ENCODE measurements at regions not wholly inside any gene's neighbourhood (a gene's known extent, or its start where the extent isn't known, plus 50 kb on each side); places are given as distances from the start of the nearest gene placed in this dataset.

- H3K36me3 Mint-ChIP-seq (ENCODE audit: low read depth): no peaks in the 10 kb centered on the region
- no peak overlapping the region for H3K4me3 Mint-ChIP-seq
- H3K27ac Mint-ChIP-seq (ENCODE audit: unreplicated experiment): no peak overlapping the region
- no peak for DNase-seq (ENCODE audit: low read depth, low spot score)
- TF ChIP-seq, protein P1, sequence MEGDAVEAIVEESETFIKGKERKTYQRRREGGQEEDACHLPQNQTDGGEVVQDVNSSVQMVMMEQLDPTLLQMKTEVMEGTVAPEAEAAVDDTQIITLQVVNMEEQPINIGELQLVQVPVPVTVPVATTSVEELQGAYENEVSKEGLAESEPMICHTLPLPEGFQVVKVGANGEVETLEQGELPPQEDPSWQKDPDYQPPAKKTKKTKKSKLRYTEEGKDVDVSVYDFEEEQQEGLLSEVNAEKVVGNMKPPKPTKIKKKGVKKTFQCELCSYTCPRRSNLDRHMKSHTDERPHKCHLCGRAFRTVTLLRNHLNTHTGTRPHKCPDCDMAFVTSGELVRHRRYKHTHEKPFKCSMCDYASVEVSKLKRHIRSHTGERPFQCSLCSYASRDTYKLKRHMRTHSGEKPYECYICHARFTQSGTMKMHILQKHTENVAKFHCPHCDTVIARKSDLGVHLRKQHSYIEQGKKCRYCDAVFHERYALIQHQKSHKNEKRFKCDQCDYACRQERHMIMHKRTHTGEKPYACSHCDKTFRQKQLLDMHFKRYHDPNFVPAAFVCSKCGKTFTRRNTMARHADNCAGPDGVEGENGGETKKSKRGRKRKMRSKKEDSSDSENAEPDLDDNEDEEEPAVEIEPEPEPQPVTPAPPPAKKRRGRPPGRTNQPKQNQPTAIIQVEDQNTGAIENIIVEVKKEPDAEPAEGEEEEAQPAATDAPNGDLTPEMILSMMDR (conservative IDR thresholded peaks at IDR 0.05): no peak
- peaks cover 6% of the 10 kb centered on the region for H3K9me3 Mint-ChIP-seq
- peaks cover 4% of the 10 kb centered on the region for H3K27me3 Mint-ChIP-seq (ENCODE audit: low read depth)
- H3K4me1 Mint-ChIP-seq: peaks cover 5% of the 10 kb centered on the region
Observed at GRCh38 chr12:131249246-131250027, 295.7 kb downstream of the ADGRD1 start.

GRCh38 chr12:131250028-131250950, 296.6 kb downstream of the ADGRD1 start:
- Mint-ChIP-seq H3K4me3 (no peak overlapping the region), H3K27me3 (ENCODE audit: low read depth) (peaks cover 4% of the 10 kb centered on the region), H3K27ac (ENCODE audit: unreplicated experiment) (no peak overlapping the region), H3K36me3 (ENCODE audit: low read depth) (no peaks in the 10 kb centered on the region), H3K4me1 (peaks cover 5% of the 10 kb centered on the region), H3K9me3 (peaks cover 6% of the 10 kb centered on the region)
- DNase-seq (ENCODE audit: low read depth, low spot score): no peak
- TF ChIP-seq, protein P1 (conservative IDR thresholded peaks at IDR 0.05): no peak

- TF ChIP-seq, protein P1 (conservative IDR thresholded peaks at IDR 0.05): no peak
- H3K9me3 Mint-ChIP-seq: peaks cover 6% of the 10 kb centered on the region
- DNase-seq (ENCODE audit: low read depth, low spot score): no peak
- H3K36me3 Mint-ChIP-seq (ENCODE audit: low read depth): no peaks in the 10 kb centered on the region
- no peak overlapping the region for H3K27ac Mint-ChIP-seq (ENCODE audit: unreplicated experiment)
- H3K27me3 Mint-ChIP-seq (ENCODE audit: low read depth): peaks cover 4% of the 10 kb centered on the region
- H3K4me1 Mint-ChIP-seq: peaks cover 5% of the 10 kb centered on the region
- no peak overlapping the region for H3K4me3 Mint-ChIP-seq
Observed at GRCh38 chr12:131250951-131251315, 297.2 kb downstream of the ADGRD1 start.

DNA sequence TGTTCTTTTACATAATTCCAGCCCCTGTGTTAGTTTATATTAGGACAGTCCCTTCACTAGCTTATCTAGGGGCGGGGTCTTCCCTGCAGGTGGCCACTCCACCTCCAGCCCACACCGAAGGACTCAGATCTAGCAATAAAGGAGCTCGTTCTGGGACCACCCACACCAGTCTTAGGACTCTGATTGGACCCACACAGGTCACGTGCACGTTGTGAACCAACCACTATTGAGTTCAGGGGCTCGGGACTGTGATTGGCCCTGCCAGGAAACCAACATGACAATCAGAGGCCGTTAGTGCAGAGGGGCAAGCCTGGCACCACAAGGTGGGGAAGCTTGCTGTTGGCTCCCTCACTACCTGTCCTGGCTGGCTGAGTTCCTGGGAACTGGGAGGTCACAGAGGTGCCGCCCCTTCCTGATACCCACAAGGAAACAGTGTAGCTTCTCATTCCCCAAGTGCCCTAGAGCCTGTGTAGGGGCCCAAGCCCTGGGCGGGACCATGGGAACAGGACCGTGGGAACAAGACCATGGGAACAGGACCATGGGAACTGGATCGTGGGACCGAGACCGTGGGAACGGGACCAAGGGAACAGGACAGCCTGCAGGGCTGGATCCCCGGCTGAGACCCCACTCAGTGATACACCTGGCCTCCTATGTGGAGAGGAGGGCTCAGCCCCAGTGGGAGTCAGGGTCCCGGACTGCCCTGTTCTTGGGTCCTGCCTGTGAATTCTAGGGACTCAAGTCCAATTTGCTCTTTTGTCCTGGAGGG, 297.8 kb downstream of the ADGRD1 start:
- H3K4me1 Mint-ChIP-seq: peaks cover 5% of the 10 kb centered on the region
- DNase-seq (ENCODE audit: low read depth, low spot score): no peak
- peaks cover 4% of the 10 kb centered on the region for H3K27me3 Mint-ChIP-seq (ENCODE audit: low read depth)
- no peak overlapping the region for H3K4me3 Mint-ChIP-seq
- no peak overlapping the region for H3K27ac Mint-ChIP-seq (ENCODE audit: unreplicated experiment)
- peaks cover 6% of the 10 kb centered on the region for H3K9me3 Mint-ChIP-seq
- TF ChIP-seq, protein P1 (conservative IDR thresholded peaks at IDR 0.05): no peak
- no peaks in the 10 kb centered on the region for H3K36me3 Mint-ChIP-seq (ENCODE audit: low read depth)

- DNase-seq (ENCODE audit: low read depth, low spot score): no peak
- Mint-ChIP-seq H3K4me3 (no peak overlapping the region), H3K27ac (ENCODE audit: unreplicated experiment) (no peak overlapping the region), H3K9me3 (peaks cover 6% of the 10 kb centered on the region), H3K4me1 (no peaks in the 10 kb centered on the region), H3K36me3 (ENCODE audit: low read depth) (no peaks in the 10 kb centered on the region), H3K27me3 (ENCODE audit: low read depth) (peaks cover 4% of the 10 kb centered on the region)
- TF ChIP-seq, protein P1 (conservative IDR thresholded peaks at IDR 0.05): no peak
Observed at GRCh38 chr12:131253376-131254026, 299.8 kb downstream of the ADGRD1 start.

Data from neural crest cell (in vitro differentiated cells).